Heart right ventricle (tissue), 16 donors: ENCODE measurements at regions not wholly inside any gene's neighbourhood (a gene's known extent, or its start where the extent isn't known, plus 50 kb on each side); places are given as distances from the start of the nearest gene placed in this dataset.

Source experiments
- ATAC-seq, 8 donors: fragments of 200-7000 bp; cut with Tn5 transposase; one replicate each; pipeline ENCODE4 v1.9.1; 2020; ENCODE audit warnings: mild to moderate bottlenecking in 8 of 8, moderate library complexity in 8 of 8, moderate number of reproducible peaks in 1 of 8
- DNase-seq, 2 donors: peaks; one replicate each; pipeline ENCODE4 v3.0.0-alpha.2; 2020
- H3K27ac ChIP-seq, 10 donors: fragments of 200-600 bp; sonication (generic) in 2 of 10; one replicate each; pipeline versions ENCODE4 v1.5.0 to v1.8.0; 2020 to 2022; ENCODE audit warnings: mild to moderate bottlenecking in 3 of 10
- H3K27me3 ChIP-seq, 7 donors: fragments of 200-600 bp; one replicate each; pipeline ENCODE4 v1.8.0; 2021 to 2022; ENCODE audit warnings: mild to moderate bottlenecking in 2 of 7
- H3K36me3 ChIP-seq, 9 donors: fragments of 200-600 bp; sonication (generic) in 1 of 9; one replicate each; pipeline versions ENCODE4 v1.5.0 to v1.8.0; 2020 to 2022; ENCODE audit warnings: mild to moderate bottlenecking in 2 of 9
- H3K4me1 ChIP-seq, 9 donors: fragments of 200-600 bp; sonication (generic) in 1 of 9; one replicate each; pipeline versions ENCODE4 v1.5.0 to v1.8.0; 2020 to 2022; ENCODE audit warnings: mild to moderate bottlenecking in 4 of 9
- H3K4me3 ChIP-seq, 10 donors: fragments of 200-600 bp; sonication (generic) in 2 of 10; one replicate each; pipeline versions ENCODE4 v1.5.0 to v1.8.0; 2020 to 2022; ENCODE audit warnings: mild to moderate bottlenecking in 7 of 10, moderate library complexity in 2 of 10
- H3K9me3 ChIP-seq, 11 donors: fragments of 200-600 bp in 10 of 11; sonication (generic) in 2 of 11; one replicate each; pipeline versions ENCODE4 v1.5.0 to v1.8.0; 2013 to 2022; ENCODE audit warnings: mild to moderate bottlenecking in 2 of 11, control low read depth in 1 of 11, moderate library complexity in 1 of 11
- WGBS, 2 donors: extraction: QIAGEN DNeasy Blood & Tissue Kit; methylation state at CpG; one replicate each; pipeline ENCODE4 v1.1.7; 2013; ENCODE audit warnings: inconsistent platforms in 1 of 2; 5-methylcytosine and 5-hydroxymethylcytosine counted together
- intact Hi-C, 10 donors: fragments of 100-400 bp; cut with DNase I; formaldehyde crosslinking; loops; one replicate each; pipeline versions ENCODE4 v1.11.1 to v1.14.2; 2022
- TF ChIP-seq, protein P1 (sequence below), 9 donors: fragments of 200-600 bp; sonication (generic) in 2 of 9; IDR thresholded peaks; one replicate each; pipeline versions ENCODE4 v1.5.0 to v1.8.0; 2021 to 2022; ENCODE audit warnings: antibody characterized with exemption in 9 of 9, mild to moderate bottlenecking in 5 of 9, moderate library complexity in 1 of 9
- donor health status: Arrhythmogenic right ventricular cardiomyopathy.
- donor health status: ischemic (EF 13 %, LVEDD 7.1; RV severe dilation, severe dysfunction).
- donor health status: healthy with polysubstance abuse.
- donor health status: DM: no; HTN: yes; CAD: no.
- donor health status: DM: no; HTN: no; CAD: no.
- donor health status: ischemic (EF 25% LVEDD 6.9; RV normal size, moderate dysfunction).
- donor health status: ischemic (EF 25% LVEDD 5.7; RV mildly dilated, moderate dysfunction).
- donor health status: healthy.
- donor health status: DM: yes; HTN: yes; CAD: no.
- donor health status: Ischemic cardiomyopathy.
- donor health status: ischemic (EF 35%, LVEDD 5.7; RV mildly dilated, moderate dysfunction).
- donor health status: nonischemic (EF 11% LVEDD 7.7; RV severe dilation, severe dysfunction).
- donor health status: DM: yes; HTN: yes; CAD: no.
- donor health status: PGD.
- donor health status: ischemic (EF 29% LVEDD 5.4; RV normal size, mild dysfunction).
- donor health status: nonischemic (EF 23%, LVEDD 6.1; RV moderate dilation, normal function).

GRCh38 chr5:18366234-18366633 is 732.0 kb downstream of the TAF11L14 start:
- intact Hi-C loops: no loop called here
- Histone ChIP-seq H3K4me3 (no peak overlapping the region), H3K27ac (no peak overlapping the region), H3K27me3 (no peaks in the 10 kb centered on the region), H3K36me3 (no peaks in the 10 kb centered on the region), H3K4me1 (no peaks in the 10 kb centered on the region), H3K9me3 (no peaks in the 10 kb centered on the region)
- ATAC-seq (no peak), DNase-seq (no peak)
- TF ChIP-seq, protein P1, sequence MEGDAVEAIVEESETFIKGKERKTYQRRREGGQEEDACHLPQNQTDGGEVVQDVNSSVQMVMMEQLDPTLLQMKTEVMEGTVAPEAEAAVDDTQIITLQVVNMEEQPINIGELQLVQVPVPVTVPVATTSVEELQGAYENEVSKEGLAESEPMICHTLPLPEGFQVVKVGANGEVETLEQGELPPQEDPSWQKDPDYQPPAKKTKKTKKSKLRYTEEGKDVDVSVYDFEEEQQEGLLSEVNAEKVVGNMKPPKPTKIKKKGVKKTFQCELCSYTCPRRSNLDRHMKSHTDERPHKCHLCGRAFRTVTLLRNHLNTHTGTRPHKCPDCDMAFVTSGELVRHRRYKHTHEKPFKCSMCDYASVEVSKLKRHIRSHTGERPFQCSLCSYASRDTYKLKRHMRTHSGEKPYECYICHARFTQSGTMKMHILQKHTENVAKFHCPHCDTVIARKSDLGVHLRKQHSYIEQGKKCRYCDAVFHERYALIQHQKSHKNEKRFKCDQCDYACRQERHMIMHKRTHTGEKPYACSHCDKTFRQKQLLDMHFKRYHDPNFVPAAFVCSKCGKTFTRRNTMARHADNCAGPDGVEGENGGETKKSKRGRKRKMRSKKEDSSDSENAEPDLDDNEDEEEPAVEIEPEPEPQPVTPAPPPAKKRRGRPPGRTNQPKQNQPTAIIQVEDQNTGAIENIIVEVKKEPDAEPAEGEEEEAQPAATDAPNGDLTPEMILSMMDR (IDR thresholded peaks at IDR 0.05): no peak
- 88 to 89% methylated on average over 8 of the region's 8 CpGs for WGBS, 2 donors

DNA sequence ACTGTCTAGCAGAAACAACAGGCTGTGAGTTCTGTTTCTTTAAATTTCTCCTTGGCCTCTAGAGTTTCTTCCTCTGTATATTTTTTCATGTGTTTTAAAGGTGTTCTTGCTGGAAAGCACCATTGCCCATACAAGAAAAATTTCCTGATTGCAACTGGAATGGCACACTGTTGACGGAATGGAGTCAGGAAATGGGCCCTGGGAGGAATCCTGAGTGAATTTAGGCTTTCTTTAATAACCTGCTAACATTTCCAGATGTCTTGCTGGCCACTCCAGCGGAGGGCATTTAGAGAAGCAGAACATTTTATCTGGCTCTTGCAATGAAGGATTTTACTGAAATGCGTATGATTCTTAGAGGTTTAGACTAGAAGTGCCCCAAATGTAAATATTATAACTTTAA is 736.3 kb downstream of the TAF11L14 start:
- Histone ChIP-seq H3K4me3 (no peak overlapping the region), H3K36me3 (no peaks in the 10 kb centered on the region), H3K9me3 (no peaks in the 10 kb centered on the region), H3K4me1 (no peaks in the 10 kb centered on the region), H3K27ac (no peak overlapping the region), H3K27me3 (no peaks in the 10 kb centered on the region)
- WGBS, 2 donors: 44 to 68% methylated on average over 3 of the region's 3 CpGs
- intact Hi-C loops: no loop called here
- ATAC-seq (no peak), DNase-seq (no peak)
- TF ChIP-seq, protein P1 (IDR thresholded peaks at IDR 0.05): no peak

- WGBS, 2 donors: 39 to 48% methylated on average over 2 of the region's 2 CpGs
- intact Hi-C loops: no loop called here
- ATAC-seq (no peak), DNase-seq (no peak)
- TF ChIP-seq, protein P1 (IDR thresholded peaks at IDR 0.05): no peak
- Histone ChIP-seq H3K9me3 (no peaks in the 10 kb centered on the region), H3K27ac (no peak overlapping the region), H3K4me1 (no peaks in the 10 kb centered on the region), H3K4me3 (no peak overlapping the region), H3K36me3 (no peaks in the 10 kb centered on the region), H3K27me3 (no peaks in the 10 kb centered on the region)
These were observed 741.4 kb downstream of the TAF11L14 start for GRCh38 chr5:18375641-18376040.

GRCh38 chr5:18378066-18378465 is 743.8 kb downstream of the TAF11L14 start:
- Histone ChIP-seq H3K4me1 (no peaks in the 10 kb centered on the region), H3K27ac (no peak overlapping the region), H3K36me3 (no peaks in the 10 kb centered on the region), H3K4me3 (no peak overlapping the region), H3K9me3 (no peaks in the 10 kb centered on the region), H3K27me3 (no peaks in the 10 kb centered on the region)
- ATAC-seq (no peak), DNase-seq (no peak)
- TF ChIP-seq, protein P1 (IDR thresholded peaks at IDR 0.05): no peak
- intact Hi-C loops: no loop called here
- WGBS, 2 donors: 85% methylated on average over 2 of the region's 2 CpGs

DNA sequence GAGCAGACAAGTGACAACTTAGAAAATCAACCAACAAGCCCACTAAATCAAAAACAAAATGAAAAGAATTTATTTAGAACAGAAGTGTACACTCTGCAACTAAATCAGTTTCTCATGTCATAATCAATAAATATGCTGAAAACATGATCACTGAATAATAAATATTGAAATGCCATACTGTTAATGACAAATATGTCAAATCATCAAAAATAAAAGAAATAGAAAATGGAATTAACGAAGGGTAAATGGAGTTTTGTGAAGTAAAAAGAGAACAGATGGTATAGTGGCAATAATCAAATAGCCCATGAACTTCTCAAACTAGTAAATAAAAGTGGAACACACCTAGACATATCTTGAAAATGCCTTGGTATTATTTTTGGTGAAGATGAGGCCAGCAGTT is 744.9 kb downstream of the TAF11L14 start:
- TF ChIP-seq, protein P1 (IDR thresholded peaks at IDR 0.05): no peak
- H3K27me3 ChIP-seq: no peaks in the 10 kb centered on the region
- H3K27ac ChIP-seq: no peak overlapping the region
- H3K4me1 ChIP-seq: no peaks in the 10 kb centered on the region
- intact Hi-C loops: no loop called here
- DNase-seq: no peak
- no peak for ATAC-seq
- WGBS, 2 donors: 39 to 85% methylated on average over 1 of the region's 1 CpG
- H3K36me3 ChIP-seq: no peaks in the 10 kb centered on the region
- H3K4me3 ChIP-seq: no peak overlapping the region
- no peaks in the 10 kb centered on the region for H3K9me3 ChIP-seq
